GM18508 (cell line): ENCODE measurements at regions not wholly inside any gene's neighbourhood (a gene's known extent, or its start where the extent isn't known, plus 50 kb on each side); places are given as distances from the start of the nearest gene placed in this dataset.
"Not testable (repeated sequence)": the region's sequence is repeated elsewhere in the genome, so short reads cannot be mapped to it uniquely, and the experiment has no call there.

Experiments used
- ATAC-seq: cut with Tn5 transposase; IDR thresholded peaks from one replicate; pipeline ENCODE4 v1.9.1; 2021; ENCODE audit warnings: moderate number of reproducible peaks; ENCODE audit not compliant: insufficient read depth, unreplicated experiment

- ATAC-seq: peak; percentile 84
These were observed 60.6 kb upstream of the AKR1C1 start for GRCh38 chr10:4902571-4903011.

GRCh38 chr10:4903126-4903525 lies 60.1 kb upstream of the AKR1C1 start:
- not testable (repeated sequence) for ATAC-seq

GRCh38 chr10:4903675-4904074 lies 59.5 kb upstream of the AKR1C1 start:
- ATAC-seq: not testable (repeated sequence)

- ATAC-seq: no peak
These were observed 54.1 kb upstream of the AKR1C1 start for GRCh38 chr10:4909118-4909517.
